Spleen (tissue), 11 donors: ENCODE measurements at regions not wholly inside any gene's neighbourhood (a gene's known extent, or its start where the extent isn't known, plus 50 kb on each side); places are given as distances from the start of the nearest gene placed in this dataset.

ENCODE experiments used
- DNase-seq: peaks from one replicate; pipeline ENCODE4 v3.0.0-alpha.2; 2020
- H3K27ac ChIP-seq, 8 donors: fragments of 200-600 bp; sonication (generic) in 7 of 8; 1 replicate in 4 of 8; 2 replicates in 4 of 8; pipeline versions ENCODE4 v1.5.0 to v1.8.0; 2016 to 2021; ENCODE audit warnings: inconsistent platforms in 4 of 8, mild to moderate bottlenecking in 4 of 8, moderate library complexity in 1 of 8
- H3K27me3 ChIP-seq, 7 donors: fragments of 200-600 bp; sonication (generic) in 6 of 7; replicated peaks in 1 of 7; 1 replicate in 4 of 7; 2 replicates in 3 of 7; pipeline versions ENCODE4 v1.5.0 to v1.8.0; 2016 to 2021; ENCODE audit warnings: inconsistent platforms in 3 of 7, mild to moderate bottlenecking in 1 of 7
- H3K36me3 ChIP-seq, 6 donors: fragments of 200-600 bp; sonication (generic) in 5 of 6; 1 replicate in 4 of 6; 2 replicates in 2 of 6; pipeline versions ENCODE4 v1.5.0 to v1.8.0; 2016 to 2021; ENCODE audit warnings: inconsistent platforms in 2 of 6
- H3K4me1 ChIP-seq, 6 donors: fragments of 200-600 bp; sonication (generic) in 5 of 6; 1 replicate in 3 of 6; 2 replicates in 3 of 6; pipeline versions ENCODE4 v1.5.0 to v1.8.0; 2016 to 2021; ENCODE audit warnings: inconsistent platforms in 3 of 6
- H3K4me3 ChIP-seq, 8 donors: fragments of 200-600 bp; sonication (generic) in 7 of 8; 1 replicate in 4 of 8; 2 replicates in 4 of 8; pipeline versions ENCODE4 v1.5.0 to v1.8.0; 2016 to 2021; ENCODE audit warnings: inconsistent platforms in 4 of 8, mild to moderate bottlenecking in 4 of 8, moderate library complexity in 2 of 8
- H3K9me3 ChIP-seq, 8 donors: fragments of 200-600 bp; sonication (generic) in 7 of 8; 1 replicate in 4 of 8; 2 replicates in 4 of 8; pipeline versions ENCODE4 v1.5.0 to v1.8.0; 2016 to 2021; ENCODE audit warnings: inconsistent platforms in 4 of 8
- CTCF ChIP-seq, 11 experiments: fragments of 200-600 bp in 7 of 11; fragments of 450-650 bp in 4 of 11; sonication (generic) in 4 of 11; IDR thresholded peaks in 8 of 11; conservative IDR thresholded peaks in 3 of 11; 1 replicate in 7 of 11; 2 replicates in 4 of 11; pipeline versions ENCODE4 v1.4.0 to v1.8.0; 2016 to 2021; ENCODE audit warnings: antibody characterized with exemption in 11 of 11, inconsistent platforms in 4 of 11, mild to moderate bottlenecking in 1 of 11
- POLR2A ChIP-seq, 3 donors: fragments of 450-650 bp; IDR thresholded peaks; one replicate each; pipeline ENCODE4 v1.5.1; 2017; ENCODE audit warnings: antibody characterized with exemption in 3 of 3, mild to moderate bottlenecking in 1 of 3
- POLR2AphosphoS5 ChIP-seq, 3 donors: sonication (generic); formaldehyde crosslinking; IDR thresholded peaks; one replicate each; pipeline ENCODE4 v1.5.1; 2017; ENCODE audit warnings: antibody characterized with exemption in 3 of 3
- WGBS, 5 donors: extraction: QIAGEN DNeasy Blood & Tissue Kit in 3 of 5; methylation state at CpG; one replicate each; pipeline versions ENCODE4 v1.1.5 to v1.1.7; 2013 to 2018; 5-methylcytosine and 5-hydroxymethylcytosine counted together
- intact Hi-C: fragments of 100-400 bp; cut with DNase I; formaldehyde crosslinking; loops from one replicate; pipeline ENCODE4 v1.15.0; 2023; ENCODE audit warnings: low total_unique reads
- donor health status: healthy with polysubstance abuse.
- donor health status: DM: no; HTN: no; CAD: no; lungs with moderate emphysema.
- donor health status: DM: no; HTN: no; CAD: no.
- donor health status: Bipolar disorder and iron deficiency.
- donor health status: healthy.
- donor health status: DM: no; HTN: no; CAD: no.
- donor health status: DM: yes; HTN: yes; CAD: no.

- intact Hi-C loops: no loop called here
- TF ChIP-seq POLR2A (IDR thresholded peaks at IDR 0.05) (no peak), CTCF (IDR thresholded peaks at IDR 0.05 in 8 of 11, conservative IDR thresholded peaks at IDR 0.05 in 3 of 11) (no peak), POLR2AphosphoS5 (IDR thresholded peaks at IDR 0.05) (no peak)
- 92 to 99% (median 93%) methylated on average over 6 of the region's 6 CpGs for WGBS, 5 donors
Observed at GRCh38 chr20:52017669-52018317, 173.8 kb downstream of the ZFP64 start.

GRCh38 chr20:52016022-52016421 lies 175.6 kb downstream of the ZFP64 start:
- DNase-seq: no peak
- Histone ChIP-seq H3K27me3 (no peaks in the 10 kb centered on the region), H3K4me1 (no peaks in the 10 kb centered on the region), H3K9me3 (peaks cover 0 to 15% (median 8%) of the 10 kb centered on the region in 8 donors), H3K4me3 (no peak overlapping the region), H3K27ac (no peak overlapping the region), H3K36me3 (no peaks in the 10 kb centered on the region)
- no peak for TF ChIP-seq POLR2A (IDR thresholded peaks at IDR 0.05)
- TF ChIP-seq CTCF (IDR thresholded peaks at IDR 0.05 in 8 of 11, conservative IDR thresholded peaks at IDR 0.05 in 3 of 11): no peak
- TF ChIP-seq POLR2AphosphoS5 (IDR thresholded peaks at IDR 0.05): no peak
- 79 to 91% (median 86%) methylated on average over 5 of the region's 5 CpGs for WGBS, 5 donors
- intact Hi-C loops: no loop called here

More at GRCh38 chr20:52017669-52018317, 173.8 kb downstream of the ZFP64 start:
- Histone ChIP-seq H3K9me3 (no peaks in the 10 kb centered on the region), H3K27ac (no peak overlapping the region), H3K27me3 (no peaks in the 10 kb centered on the region), H3K36me3 (no peaks in the 10 kb centered on the region), H3K4me3 (no peak overlapping the region), H3K4me1 (no peaks in the 10 kb centered on the region)
- no peak for DNase-seq

- no peak for DNase-seq
- TF ChIP-seq POLR2A (IDR thresholded peaks at IDR 0.05) (no peak), CTCF (IDR thresholded peaks at IDR 0.05 in 8 of 11, conservative IDR thresholded peaks at IDR 0.05 in 3 of 11) (no peak), POLR2AphosphoS5 (IDR thresholded peaks at IDR 0.05) (no peak)
- Histone ChIP-seq H3K4me1 (no peaks in the 10 kb centered on the region), H3K36me3 (no peaks in the 10 kb centered on the region), H3K9me3 (peaks cover 0 to 24% (median 17%) of the 10 kb centered on the region in 8 donors), H3K27ac (no peak overlapping the region), H3K27me3 (no peaks in the 10 kb centered on the region), H3K4me3 (no peak overlapping the region)
- intact Hi-C loops: no loop called here
- WGBS, 5 donors: 82 to 92% (median 88%) methylated on average over 5 of the region's 5 CpGs
Observed at GRCh38 chr20:52015155-52015554, 176.4 kb downstream of the ZFP64 start.

- WGBS, 5 donors: 82 to 89% (median 85%) methylated on average over 5 of the region's 5 CpGs
Observed at GRCh38 chr20:52012079-52012478, 179.5 kb downstream of the ZFP64 start.

More at GRCh38 chr20:52012079-52012478, 179.5 kb downstream of the ZFP64 start:
- DNase-seq: no peak
- Histone ChIP-seq H3K4me1 (no peaks in the 10 kb centered on the region), H3K27me3 (no peaks in the 10 kb centered on the region), H3K4me3 (no peak overlapping the region), H3K36me3 (no peaks in the 10 kb centered on the region), H3K9me3 (peaks cover 0 to 25% (median 17%) of the 10 kb centered on the region in 8 donors), H3K27ac (no peak overlapping the region)
- no peak for TF ChIP-seq CTCF (IDR thresholded peaks at IDR 0.05 in 8 of 11, conservative IDR thresholded peaks at IDR 0.05 in 3 of 11)
- no peak for TF ChIP-seq POLR2AphosphoS5 (IDR thresholded peaks at IDR 0.05)
- TF ChIP-seq POLR2A (IDR thresholded peaks at IDR 0.05): no peak
- intact Hi-C loops: no loop called here
